ENCODE measurements at regions not wholly inside any gene's neighbourhood (a gene's known extent, or its start where the extent isn't known, plus 50 kb on each side); places are given as distances from the start of the nearest gene placed in this dataset.

DNA sequence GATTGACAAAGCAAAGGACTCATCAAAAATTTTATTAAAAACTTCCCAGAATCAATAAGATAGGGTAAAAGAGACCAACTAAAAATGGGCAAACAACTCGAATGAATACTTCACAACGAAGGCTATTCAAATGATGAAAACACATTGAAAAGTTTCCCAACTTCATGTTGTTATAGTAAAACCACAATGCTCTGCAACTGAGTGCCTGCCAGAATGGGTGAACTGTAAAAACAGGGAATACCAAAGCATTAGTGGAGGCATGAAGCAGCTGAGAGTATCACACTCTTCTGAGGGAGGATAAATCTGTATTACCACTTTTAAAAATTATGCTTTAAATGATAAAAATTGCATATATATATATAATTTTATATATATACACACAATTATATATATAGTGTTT, 1214.7 kb downstream of the SORCS3 start:
- no peak for DNase-seq

DNA sequence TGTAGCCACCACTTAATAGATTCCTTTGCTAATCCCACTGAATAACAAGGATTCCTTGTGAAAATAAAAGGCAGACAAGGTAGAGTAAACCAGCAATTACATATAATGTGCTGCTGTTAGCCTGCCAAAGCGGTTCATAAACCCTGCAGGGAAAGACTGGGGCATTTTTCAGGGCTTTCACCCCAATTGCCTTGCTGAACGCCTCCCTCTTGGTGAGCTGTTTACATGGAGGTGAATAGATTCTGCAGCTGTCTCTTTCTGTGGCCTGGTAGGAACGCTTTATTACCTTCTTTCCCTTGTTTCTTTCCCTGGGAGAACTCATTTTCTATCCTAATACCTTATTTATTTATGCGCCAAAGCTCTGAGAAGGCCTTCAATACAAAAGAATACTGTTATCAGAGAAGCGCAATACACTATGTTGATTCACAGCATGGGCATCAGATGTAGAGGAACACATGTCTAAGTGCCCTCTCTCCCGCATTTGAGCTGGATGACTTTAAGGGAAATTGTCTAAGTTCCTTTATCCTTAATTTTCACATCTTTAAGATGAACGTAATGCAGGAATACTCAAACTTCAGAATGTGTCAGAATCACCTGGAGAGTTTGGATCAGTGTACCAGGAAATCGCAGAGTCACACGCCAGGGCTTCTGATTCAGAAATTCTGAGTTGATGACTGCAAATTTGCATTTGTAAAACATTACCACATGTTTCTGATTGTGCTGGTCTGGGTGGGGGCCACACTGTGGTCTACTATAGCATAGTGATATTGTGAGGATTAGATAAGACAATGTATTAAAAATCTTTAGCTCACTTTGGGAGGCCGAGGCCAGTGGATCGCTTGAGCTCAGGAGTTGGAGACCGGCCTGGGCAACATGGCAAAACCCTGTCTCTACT, 1203.8 kb downstream of the SORCS3 start:
- DNase-seq = peak; percentile 68

DNA sequence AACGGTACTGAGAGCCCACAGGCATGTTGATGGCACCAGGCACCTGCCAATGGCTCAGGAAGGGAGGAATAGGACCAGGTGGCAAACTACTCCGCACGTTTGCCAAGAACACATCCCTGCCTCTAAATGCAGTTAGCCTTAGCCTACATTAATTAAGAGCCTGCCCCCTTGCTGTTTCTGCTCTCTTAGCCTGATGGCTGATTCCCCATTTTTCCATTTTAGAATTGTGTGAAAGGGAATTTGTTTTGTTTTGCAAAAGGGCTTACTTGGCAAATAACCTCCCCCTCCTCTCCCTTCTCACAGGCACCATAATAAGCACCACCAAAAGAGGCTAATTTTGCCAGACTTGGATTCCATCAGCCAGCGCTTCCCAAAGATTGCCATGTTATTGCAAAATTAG, 1203.2 kb downstream of the SORCS3 start:
- peak; percentile 57 for DNase-seq

DNA sequence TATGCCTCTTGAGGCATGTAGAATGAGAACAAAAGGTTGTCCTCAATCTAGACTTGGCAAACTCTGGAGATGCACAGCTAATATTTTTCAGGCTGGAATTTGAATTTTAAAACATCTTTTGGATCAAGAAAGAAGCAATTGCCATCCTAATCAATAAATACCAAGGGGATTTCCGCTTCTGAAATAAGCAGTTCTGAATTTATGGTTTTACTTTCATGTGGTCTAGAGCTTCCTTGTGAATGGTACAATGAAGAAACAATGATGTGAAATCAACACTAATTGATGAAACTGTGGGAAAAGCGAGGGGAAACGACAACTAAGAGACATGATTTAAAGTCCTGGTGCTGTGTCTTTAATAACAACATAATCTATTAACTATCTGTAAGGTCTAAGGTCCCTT, 1202.7 kb downstream of the SORCS3 start:
- DNase-seq = no peak

DNA sequence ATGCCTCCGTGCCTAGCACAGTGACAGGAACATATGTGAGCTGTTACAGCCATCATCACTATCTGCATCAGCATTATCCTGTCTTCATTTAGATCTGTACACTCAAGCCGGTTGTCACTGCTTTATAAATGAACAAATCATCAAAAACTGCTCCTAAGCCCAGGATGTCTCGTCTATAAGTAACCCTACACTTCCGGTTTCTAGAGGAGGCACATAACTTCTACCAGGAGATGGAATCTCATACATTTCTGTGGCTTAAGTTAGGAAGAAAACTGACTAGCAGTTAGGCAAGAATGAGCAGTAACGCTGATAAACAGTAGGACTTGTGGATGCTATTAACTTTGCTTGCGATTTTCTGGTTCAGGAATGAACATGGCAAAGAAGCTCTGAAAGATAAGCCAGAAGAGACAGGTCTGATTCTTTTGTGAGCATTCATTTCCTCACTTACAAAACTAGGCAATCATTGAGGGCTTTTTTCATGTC, 1199.2 kb downstream of the SORCS3 start:
- DNase-seq = no peak

DNA sequence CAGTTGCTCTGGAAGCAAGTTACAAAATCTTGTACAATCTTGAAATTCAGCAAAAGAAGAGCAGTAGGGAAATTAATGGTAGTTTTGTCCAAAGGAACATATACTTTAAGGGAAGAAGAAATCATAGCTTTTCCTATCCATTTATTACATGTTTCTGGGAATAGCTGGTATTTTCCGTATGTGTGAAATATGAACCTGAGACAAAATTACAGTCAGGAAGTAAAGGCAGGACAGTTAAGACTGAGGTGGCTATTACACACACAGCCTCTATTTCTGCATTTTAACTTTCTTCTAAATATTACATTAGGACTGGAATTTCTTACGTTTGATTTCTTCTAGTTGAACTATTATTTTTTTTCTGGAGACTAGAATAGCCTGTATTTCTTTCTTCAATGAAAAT, 1197.3 kb downstream of the SORCS3 start:
- no peak for DNase-seq

DNA sequence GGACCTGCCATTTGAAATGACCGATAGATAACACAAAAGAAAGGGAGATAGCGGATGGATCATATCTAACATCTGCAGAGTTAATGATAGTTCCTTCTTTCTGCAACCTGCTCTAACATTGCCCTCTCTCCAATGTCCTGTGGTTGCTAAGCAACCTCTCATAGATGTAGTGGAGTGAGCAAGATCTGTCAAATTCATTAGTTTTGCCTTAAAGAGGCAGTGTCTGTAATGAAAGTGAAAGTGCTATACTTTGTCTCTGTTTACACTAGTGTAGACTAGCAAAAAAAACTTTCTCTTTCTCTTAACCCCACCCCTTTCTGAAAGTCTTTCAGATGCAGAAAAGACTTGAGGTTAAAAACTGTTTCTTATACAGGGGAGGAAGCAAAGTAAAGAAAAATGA, 1196.9 kb downstream of the SORCS3 start:
- peak; percentile 1 for DNase-seq

DNA sequence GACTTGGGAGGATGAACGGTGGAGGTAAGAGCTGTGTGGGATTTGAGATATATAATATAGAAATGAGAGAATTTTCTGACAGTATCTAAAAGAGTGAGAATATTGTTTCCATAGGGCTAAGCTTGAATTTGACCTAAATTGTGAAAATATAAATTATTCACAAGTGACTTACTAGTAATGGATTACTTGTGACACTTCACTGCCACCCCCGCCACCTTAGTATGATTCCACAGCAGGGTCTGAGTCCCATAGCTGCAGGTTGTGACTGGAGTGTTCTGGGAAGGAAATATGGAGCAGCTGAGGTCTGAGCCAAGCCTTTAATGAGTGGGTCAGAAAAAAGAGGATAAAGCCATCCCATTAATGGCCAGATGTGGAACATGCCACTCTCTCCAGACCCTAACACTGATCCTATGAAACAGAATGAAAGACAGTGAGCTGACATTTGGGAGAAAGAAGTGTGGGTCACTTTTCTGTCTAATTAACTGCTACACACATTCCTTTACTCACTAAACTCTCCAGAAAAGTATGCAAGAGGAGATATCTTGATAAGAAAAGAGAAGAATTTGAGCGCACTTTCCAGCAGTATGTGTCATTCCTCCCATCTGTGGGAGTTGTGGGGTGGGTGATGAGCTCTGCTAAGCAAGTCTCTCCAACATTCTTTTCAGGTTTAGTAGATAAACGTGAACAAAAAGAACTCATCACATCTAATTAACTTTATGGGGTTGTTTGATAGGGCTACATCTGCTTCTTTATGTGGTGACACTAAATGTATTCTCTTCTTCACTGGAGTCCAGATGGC, 1193.4 kb downstream of the SORCS3 start:
- DNase-seq = no peak

DNA sequence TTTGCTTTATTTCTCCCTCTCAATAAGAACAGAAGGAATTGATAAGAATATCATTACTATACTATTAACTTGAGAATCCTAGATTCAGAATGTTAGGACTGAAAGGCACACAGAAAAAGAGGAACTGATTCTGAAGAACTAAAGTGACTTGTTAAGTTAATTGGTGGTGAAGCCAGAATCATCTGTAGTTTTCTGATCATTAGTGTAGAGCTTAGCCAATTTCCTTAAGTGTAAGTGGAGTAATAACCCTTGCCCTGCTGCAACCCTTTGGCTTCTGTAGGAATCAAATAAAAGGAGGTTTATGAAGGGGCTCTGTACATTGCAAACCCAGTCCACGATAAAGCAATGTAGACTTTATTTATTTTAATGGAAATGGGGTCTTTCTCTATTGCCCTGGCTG, 1186.0 kb downstream of the SORCS3 start:
- no peak for DNase-seq

DNA sequence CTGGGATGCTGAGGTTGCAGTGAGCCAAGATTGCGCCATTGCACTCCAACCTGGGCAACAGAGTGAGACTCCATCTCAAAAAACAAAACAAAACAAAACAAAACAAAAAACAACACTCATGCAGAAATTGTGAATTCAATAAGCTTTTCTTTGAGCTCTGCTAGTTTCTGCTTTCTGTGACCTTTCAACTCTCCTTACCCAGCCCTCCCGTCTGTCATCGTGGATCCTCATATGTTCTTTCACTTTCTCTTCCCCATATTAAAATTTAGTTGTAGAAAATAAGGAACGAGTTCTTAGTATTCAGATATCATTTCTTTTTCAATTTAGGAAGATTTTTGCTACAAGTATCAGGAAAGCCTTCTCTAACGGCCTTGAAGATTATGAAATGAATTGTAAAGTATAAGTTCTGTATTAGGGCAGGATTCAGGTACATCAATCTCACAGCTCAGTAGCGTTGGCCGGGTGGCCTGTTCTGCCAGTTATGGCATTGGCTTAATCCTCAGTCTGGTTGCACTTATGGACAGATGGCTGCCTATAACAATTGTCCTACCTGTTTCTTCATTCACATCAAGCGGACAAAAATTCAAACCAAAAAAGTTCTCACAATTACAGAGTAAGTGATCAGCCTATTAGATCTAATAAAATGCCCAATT, 1167.0 kb downstream of the SORCS3 start:
- DNase-seq = no peak

DNA sequence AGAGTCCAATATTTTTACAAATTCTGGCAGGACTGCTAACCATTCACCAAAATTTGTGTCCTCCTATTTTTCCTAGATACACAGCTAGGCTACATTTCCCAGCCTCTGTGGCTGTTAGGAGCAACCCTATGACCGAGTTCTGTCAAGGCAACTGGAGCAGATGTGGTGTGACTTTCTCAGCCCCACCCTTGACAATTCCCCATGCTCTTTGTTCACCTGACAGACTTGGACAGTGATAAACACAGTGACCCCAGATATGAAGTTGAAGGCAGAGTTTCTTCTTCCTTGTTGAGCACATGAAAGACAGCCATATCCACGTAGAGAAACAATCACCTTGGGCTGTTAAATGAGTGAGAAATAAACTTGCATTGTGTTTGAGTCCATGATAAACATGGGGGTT, 1162.1 kb downstream of the SORCS3 start:
- DNase-seq = no peak

DNA sequence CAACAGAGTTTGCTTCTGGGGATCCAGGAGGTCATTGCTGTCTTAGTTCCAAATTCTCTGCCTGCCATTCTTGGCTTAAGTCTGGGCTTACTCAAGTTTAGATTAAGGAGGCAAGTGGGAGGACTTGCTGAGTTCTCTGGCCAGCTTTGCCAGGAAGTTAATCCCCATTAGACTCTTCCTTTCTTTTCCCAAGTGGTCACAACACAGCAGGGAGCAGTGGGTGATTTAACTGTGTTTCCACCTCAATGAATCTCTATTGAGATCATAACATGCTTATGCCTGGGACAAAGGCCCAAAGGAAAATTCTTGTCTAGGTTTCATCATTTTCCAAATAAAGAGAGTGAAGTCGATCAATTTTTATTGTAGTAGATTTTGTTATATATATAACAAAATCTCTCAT, 1159.6 kb downstream of the SORCS3 start:
- peak; percentile 12 for DNase-seq

DNA sequence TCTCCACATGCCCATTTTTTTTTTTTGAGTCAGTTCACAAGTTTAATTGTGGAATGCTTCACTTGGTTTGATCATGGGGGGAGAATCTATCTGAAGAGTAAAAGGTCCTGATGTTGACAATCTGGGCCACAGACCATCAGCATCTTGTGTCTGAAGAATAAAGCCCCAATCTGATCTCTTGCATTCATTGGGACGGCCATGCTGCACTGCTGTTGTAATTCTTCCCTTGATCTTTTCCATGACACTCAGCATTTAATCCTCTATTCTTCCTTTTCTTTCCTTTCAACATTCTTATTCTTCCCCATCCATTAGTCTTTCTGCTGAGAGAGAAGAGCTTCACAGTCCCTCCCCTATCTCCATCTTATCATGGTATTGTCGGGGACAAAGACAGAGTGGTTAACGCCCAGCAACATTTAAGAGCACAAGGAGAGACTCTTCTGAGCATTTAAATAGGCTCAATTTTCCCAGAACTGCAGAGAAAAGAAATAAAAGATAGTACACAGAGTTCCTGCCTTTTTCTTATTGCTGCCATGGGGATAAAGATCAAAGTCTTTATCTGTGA, 1157.3 kb downstream of the SORCS3 start:
- no peak for DNase-seq

DNA sequence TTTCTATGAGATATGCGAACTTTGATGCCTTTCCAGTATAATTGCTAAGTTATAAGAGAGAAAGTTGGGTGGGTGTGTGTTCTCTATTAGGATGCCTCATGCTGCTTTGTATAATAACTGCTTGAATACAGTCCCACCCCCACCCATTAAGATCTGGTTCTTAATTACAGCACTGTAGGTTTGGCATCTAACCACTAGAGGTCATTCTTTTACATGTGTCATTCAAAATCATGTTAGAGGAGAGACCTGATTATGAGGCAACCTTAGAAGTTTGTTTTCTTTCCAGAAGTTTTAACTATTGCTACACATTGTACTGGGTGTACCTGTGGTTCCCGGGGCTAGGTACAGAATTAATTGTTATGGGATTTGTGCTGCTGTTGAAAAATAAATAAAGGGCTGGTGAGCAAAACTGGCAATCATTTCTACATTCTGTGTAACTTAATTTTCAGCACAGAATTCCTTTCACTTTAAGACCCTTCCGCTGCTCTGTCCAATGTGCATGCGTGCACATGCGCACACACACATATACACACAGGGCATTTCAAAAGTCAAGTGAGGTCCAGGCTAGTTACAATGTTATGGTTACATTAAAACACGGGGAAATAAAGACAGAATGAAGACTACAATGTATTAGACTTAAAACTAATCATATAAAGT, 1156.3 kb downstream of the SORCS3 start:
- DNase-seq = peak; percentile 65

DNA sequence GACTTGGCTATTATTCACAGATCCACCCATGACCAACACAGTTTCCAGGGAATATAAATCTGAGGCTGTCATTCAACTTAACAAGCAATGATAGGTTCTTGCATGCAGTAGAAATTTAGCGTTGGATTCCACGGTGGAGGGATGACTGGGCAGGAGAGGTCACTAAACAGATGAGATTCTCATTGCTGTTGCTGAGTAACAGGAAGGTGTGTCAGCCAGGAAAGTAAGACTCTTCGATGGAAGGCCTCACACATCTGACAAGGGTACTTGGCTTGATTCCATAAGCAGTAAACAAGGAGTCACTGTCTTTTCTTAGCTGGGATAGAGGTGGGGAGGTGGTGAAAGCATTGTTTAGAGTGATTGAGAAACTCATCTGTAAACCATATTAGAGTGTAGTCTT, 1152.0 kb downstream of the SORCS3 start:
- no peak for DNase-seq

DNA sequence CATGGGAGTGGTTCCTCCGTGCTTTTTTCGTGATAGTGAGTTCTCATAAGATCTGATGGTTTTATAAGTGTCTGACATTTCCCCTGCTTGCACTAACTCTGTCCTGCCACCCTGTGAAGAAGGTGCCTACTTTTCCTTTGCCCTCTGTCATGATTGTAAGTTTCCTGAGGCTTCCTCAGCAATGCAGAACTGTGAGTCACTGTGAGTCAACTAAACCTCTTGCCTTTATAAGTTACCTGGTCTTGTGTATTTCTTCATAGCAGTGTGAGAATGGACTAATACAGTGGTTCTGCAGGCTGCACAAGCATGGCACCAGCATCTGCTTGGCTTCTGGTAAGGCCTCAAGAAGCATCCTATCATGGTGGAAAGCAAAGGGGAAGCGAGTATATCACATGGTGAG, 1144.6 kb downstream of the SORCS3 start:
- DNase-seq = no peak

DNA sequence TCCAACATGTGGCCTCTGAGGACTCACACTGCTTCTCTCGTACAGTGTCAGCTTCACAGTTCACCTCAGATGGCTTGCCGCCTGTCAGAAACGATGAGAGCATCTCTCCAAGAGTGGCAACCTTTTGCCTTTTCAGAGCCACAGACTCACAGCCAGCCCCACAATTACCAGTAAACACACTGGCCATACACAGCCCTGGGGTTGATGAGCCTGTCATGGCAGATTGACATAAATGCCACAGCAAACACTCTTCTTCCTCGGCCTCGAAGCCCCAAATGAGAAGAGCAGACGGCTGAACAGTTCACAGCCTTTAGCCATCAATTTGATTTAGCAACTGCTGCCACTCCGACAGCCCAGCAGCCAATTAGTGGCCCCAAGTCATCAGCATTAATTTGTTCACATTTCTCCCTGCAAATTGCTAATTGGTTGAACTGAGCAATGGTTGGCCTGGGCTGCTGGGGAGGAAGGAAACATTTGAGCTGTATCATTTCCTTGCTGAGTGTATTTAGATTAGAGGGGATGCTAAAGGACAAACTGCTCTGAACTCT, 1142.9 kb downstream of the SORCS3 start:
- no peak for DNase-seq

DNA sequence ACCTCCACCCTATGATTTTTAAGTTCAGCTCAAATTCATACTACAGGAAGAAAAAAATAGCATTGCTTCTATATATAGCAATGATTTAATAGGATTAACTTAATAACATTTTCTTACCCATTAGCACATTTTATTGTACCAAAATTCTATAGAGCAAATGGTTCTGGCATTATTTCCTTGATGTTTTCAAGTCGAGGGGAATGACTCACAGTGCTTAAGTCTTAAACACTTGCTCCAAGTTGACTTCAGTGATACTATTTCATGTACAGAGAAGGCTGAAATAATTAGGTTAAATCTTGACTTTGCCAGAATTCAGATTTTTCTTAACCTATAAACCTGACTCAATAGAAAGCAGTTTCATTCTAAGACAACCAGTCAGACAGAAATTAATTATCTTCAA, 1133.8 kb downstream of the SORCS3 start:
- no peak for DNase-seq

DNA sequence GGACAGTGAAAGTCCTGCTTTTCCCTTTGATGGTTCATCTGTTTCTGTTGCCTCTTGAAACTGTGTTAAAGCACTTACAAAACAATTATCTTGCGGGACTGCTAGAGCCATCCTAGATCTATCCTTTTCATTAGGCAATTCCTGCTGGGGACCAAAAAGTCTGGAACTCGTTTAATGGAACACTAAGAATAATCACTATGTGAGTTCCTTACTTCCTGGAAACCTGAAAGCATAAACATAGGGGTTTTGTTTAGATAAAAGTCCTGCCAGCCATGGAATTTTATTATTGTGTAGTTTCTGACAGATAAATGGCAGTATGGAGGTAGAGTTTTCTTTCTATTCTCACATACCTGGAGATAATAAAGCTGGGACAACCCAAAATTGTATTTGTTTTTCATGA, 1133.3 kb downstream of the SORCS3 start:
- no peak for DNase-seq

DNA sequence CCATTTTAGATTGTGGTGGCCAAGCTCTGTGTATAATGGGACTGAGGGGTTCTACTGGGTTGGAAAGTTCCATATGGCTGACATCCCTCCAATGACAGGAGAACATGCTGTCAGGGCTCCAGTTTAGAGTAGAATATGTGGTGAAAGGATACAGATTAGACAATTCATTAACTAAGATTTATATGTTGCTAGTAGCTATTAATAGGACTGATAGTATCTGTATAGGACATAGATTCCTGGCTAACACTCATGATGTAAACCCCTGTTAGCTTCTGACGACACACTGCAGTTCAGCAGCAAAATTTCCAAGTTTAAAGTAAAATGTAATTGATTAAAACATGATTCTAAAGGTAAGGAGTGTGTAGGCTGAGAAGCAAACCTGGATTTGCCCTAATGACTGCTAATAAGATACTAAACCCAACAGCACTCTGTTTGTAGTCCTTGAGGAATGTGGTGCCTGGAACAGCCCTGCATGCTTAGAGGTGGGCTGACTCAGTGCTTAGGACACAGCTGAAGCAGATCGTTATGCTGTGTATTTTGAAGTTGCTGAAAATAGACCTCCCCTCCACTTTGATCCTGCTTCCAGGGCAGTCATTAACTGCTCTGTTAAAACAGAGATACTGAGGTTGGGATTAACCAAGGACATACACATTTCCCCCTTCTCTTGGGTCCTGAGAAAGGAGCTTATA, 1129.6 kb downstream of the SORCS3 start:
- no peak for DNase-seq
